ENCODE measurements at regions not wholly inside any gene's neighbourhood (a gene's known extent, or its start where the extent isn't known, plus 50 kb on each side); places are given as distances from the start of the nearest gene placed in this dataset.

DNA sequence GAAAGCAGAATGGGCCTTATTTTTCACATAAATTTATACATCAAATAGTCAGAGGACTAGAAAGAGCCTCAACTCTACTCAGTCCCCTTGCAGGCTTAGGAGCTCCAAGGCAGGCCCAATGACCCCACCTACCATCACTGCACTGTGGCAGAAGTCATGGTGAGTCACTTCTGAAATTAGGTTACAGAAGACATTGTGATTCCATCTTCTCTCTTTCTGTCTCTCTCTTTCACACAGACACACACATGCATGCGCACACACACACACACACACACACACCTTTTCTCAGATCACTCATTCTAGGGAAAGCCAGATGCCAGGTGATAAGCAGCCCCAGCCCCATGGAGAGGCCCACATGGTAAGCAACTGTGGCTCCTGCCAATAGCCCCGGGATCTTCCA, 103.8 kb downstream of the C6orf118 start:
- H4K20me1 ChIP-seq (ENCODE audit: control insufficient read depth, insufficient read depth, low read depth, low read length): no peaks in the 10 kb centered on the region
- no peaks in the 10 kb centered on the region for H3F3A ChIP-seq (ENCODE audit: control insufficient read depth, insufficient read depth)
- H3K9me2 ChIP-seq (replicated peaks; ENCODE audit: control insufficient read depth, low read length): no peaks in the 10 kb centered on the region
- no peaks in the 10 kb centered on the region for H3K9me3 ChIP-seq (ENCODE audit: control insufficient read depth, insufficient read depth, low read length)
- no peaks in the 10 kb centered on the region for H3K27me3 ChIP-seq (ENCODE audit: control insufficient read depth, low read length)
- TF ChIP-seq, protein P1, sequence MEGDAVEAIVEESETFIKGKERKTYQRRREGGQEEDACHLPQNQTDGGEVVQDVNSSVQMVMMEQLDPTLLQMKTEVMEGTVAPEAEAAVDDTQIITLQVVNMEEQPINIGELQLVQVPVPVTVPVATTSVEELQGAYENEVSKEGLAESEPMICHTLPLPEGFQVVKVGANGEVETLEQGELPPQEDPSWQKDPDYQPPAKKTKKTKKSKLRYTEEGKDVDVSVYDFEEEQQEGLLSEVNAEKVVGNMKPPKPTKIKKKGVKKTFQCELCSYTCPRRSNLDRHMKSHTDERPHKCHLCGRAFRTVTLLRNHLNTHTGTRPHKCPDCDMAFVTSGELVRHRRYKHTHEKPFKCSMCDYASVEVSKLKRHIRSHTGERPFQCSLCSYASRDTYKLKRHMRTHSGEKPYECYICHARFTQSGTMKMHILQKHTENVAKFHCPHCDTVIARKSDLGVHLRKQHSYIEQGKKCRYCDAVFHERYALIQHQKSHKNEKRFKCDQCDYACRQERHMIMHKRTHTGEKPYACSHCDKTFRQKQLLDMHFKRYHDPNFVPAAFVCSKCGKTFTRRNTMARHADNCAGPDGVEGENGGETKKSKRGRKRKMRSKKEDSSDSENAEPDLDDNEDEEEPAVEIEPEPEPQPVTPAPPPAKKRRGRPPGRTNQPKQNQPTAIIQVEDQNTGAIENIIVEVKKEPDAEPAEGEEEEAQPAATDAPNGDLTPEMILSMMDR (IDR thresholded peaks at IDR 0.05; ENCODE audit: low read depth, low read length, poor library complexity, severe bottlenecking): no peak
- TF ChIP-seq EZH2phosphoT487 (IDR thresholded peaks at IDR 0.05; ENCODE audit: borderline replicate concordance, low read length): no peak
- no peaks in the 10 kb centered on the region for H3K4me1 ChIP-seq (ENCODE audit: control insufficient read depth, low read length)
- no peaks in the 10 kb centered on the region for H3K36me3 ChIP-seq (ENCODE audit: control insufficient read depth, low read length)
- H3K27ac ChIP-seq (ENCODE audit: low read depth, low read length): no peak overlapping the region
- H3K4me3 ChIP-seq (ENCODE audit: low read length): no peak overlapping the region
- H3K4me2 ChIP-seq (ENCODE audit: low read length): no peak overlapping the region
- no peaks in the 10 kb centered on the region for H3K79me2 ChIP-seq (ENCODE audit: control insufficient read depth, low read length)

DNA sequence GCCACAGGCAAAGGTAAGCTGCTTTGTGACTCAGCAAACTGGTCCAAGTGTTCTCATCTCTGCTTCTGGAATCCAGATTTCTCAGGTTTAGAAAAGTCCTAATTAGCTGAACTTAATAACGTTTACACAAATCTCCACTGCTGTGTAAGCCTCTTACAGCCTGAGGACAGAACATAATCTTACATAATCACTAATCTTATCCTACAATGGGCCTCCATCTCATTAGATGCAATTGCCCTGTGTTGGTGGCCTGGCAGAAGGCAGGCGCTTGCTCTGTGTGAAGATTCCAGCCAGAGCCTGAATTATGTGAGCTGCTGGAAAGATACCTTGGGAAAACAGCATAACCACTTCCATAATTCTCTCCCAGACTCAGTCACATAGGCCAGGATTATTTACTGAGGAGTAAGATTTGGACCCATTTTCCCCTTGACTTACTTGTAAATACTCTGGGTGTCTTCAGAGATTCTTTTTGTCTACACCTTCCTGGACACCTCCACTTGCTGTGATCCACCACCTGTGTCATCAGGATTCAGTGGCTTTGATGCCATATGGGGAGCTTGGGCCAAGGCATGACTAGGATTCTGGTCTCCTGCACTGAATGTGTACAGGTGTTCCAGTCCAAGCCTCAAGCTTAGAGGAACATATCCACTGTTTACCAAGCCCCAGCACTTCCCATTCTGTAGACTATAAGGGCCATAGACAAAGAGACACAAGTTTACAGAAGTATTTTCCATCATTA, 104.4 kb downstream of the C6orf118 start:
- Histone ChIP-seq H3F3A (ENCODE audit: control insufficient read depth, insufficient read depth) (no peaks in the 10 kb centered on the region), H3K36me3 (ENCODE audit: control insufficient read depth, low read length) (no peaks in the 10 kb centered on the region), H3K4me2 (ENCODE audit: low read length) (no peak overlapping the region), H3K27me3 (ENCODE audit: control insufficient read depth, low read length) (no peaks in the 10 kb centered on the region), H3K9me2 (replicated peaks; ENCODE audit: control insufficient read depth, low read length) (no peaks in the 10 kb centered on the region), H4K20me1 (ENCODE audit: control insufficient read depth, insufficient read depth, low read depth, low read length) (no peaks in the 10 kb centered on the region), H3K4me3 (ENCODE audit: low read length) (no peak overlapping the region), H3K79me2 (ENCODE audit: control insufficient read depth, low read length) (no peaks in the 10 kb centered on the region), H3K9me3 (ENCODE audit: control insufficient read depth, insufficient read depth, low read length) (no peaks in the 10 kb centered on the region), H3K4me1 (ENCODE audit: control insufficient read depth, low read length) (no peaks in the 10 kb centered on the region), H3K27ac (ENCODE audit: low read depth, low read length) (no peak overlapping the region)
- TF ChIP-seq, protein P1 (IDR thresholded peaks at IDR 0.05; ENCODE audit: low read depth, low read length, poor library complexity, severe bottlenecking): no peak
- TF ChIP-seq EZH2phosphoT487 (IDR thresholded peaks at IDR 0.05; ENCODE audit: borderline replicate concordance, low read length): no peak

DNA sequence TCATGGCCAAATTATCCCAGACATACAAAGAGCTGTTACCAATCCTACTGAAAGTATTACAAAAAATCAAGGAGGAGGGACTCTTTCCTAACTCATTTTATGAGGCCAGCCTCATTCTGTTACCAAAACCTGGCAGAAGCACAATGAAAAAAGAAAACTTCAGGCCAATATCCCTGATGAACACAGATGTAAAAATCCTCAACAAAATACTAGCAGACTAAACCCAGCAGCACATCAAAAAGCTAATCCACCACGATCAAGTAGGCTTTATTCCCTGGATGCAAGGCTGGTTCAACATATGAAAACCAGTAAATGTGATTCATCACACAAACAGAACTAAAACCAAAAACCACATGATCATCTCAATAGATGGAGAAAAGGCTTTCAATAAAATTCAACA, 109.2 kb downstream of the C6orf118 start:
- no peaks in the 10 kb centered on the region for H3K36me3 ChIP-seq (ENCODE audit: control insufficient read depth, low read length)
- no peaks in the 10 kb centered on the region for H3F3A ChIP-seq (ENCODE audit: control insufficient read depth, insufficient read depth)
- no peaks in the 10 kb centered on the region for H4K20me1 ChIP-seq (ENCODE audit: control insufficient read depth, insufficient read depth, low read depth, low read length)
- no peak overlapping the region for H3K27ac ChIP-seq (ENCODE audit: low read depth, low read length)
- no peaks in the 10 kb centered on the region for H3K9me3 ChIP-seq (ENCODE audit: control insufficient read depth, insufficient read depth, low read length)
- no peak overlapping the region for H3K4me3 ChIP-seq (ENCODE audit: low read length)
- H3K4me2 ChIP-seq (ENCODE audit: low read length): no peak overlapping the region
- TF ChIP-seq EZH2phosphoT487 (IDR thresholded peaks at IDR 0.05; ENCODE audit: borderline replicate concordance, low read length): no peak
- TF ChIP-seq, protein P1 (IDR thresholded peaks at IDR 0.05; ENCODE audit: low read depth, low read length, poor library complexity, severe bottlenecking): no peak
- H3K79me2 ChIP-seq (ENCODE audit: control insufficient read depth, low read length): no peaks in the 10 kb centered on the region
- H3K9me2 ChIP-seq (replicated peaks; ENCODE audit: control insufficient read depth, low read length): no peaks in the 10 kb centered on the region
- H3K4me1 ChIP-seq (ENCODE audit: control insufficient read depth, low read length): no peaks in the 10 kb centered on the region
- no peaks in the 10 kb centered on the region for H3K27me3 ChIP-seq (ENCODE audit: control insufficient read depth, low read length)
